OCI-LY7 (cell line): ENCODE measurements at regions not wholly inside any gene's neighbourhood (a gene's known extent, or its start where the extent isn't known, plus 50 kb on each side); places are given as distances from the start of the nearest gene placed in this dataset.

ENCODE experiments used
- EZH2phosphoT487 ChIP-seq: fragments of 200-600 bp; sonication (generic); IDR thresholded peaks from 2 replicates; pipeline ENCODE4 v1.6.1; 2018; ENCODE audit warnings: low read depth, borderline replicate concordance, mild to moderate bottlenecking, mixed run types, antibody characterized with exemption, low read length, moderate library complexity, mixed read lengths
- TF ChIP-seq, protein P1 (sequence below): fragments of 200-600 bp; sonication (generic); conservative IDR thresholded peaks from 2 replicates; pipeline ENCODE4 v1.5.1; 2014; ENCODE audit warnings: mild to moderate bottlenecking, antibody characterized with exemption, low read length, moderate library complexity, mixed read lengths

DNA sequence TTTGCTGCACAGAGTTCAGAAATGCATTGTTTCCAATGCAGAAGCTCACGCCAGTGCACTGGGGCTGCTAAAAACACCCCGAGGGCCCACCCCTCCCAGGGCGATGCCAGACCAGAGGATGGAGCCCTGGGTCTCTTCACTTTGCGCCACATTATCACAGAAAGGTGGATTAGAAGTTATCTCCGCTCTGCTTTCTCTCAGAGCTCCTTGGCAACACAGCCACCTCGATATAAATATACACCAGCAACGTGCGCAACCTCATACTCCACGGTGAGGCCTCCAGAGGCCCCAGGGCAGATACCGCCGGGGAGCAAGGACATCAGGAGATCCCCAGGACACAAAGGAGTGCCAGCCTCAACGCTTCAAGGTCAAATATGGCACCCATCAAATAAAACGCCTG, 121.0 kb upstream of the TBX20 start:
- TF ChIP-seq, protein P1, sequence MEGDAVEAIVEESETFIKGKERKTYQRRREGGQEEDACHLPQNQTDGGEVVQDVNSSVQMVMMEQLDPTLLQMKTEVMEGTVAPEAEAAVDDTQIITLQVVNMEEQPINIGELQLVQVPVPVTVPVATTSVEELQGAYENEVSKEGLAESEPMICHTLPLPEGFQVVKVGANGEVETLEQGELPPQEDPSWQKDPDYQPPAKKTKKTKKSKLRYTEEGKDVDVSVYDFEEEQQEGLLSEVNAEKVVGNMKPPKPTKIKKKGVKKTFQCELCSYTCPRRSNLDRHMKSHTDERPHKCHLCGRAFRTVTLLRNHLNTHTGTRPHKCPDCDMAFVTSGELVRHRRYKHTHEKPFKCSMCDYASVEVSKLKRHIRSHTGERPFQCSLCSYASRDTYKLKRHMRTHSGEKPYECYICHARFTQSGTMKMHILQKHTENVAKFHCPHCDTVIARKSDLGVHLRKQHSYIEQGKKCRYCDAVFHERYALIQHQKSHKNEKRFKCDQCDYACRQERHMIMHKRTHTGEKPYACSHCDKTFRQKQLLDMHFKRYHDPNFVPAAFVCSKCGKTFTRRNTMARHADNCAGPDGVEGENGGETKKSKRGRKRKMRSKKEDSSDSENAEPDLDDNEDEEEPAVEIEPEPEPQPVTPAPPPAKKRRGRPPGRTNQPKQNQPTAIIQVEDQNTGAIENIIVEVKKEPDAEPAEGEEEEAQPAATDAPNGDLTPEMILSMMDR: no peak
- TF ChIP-seq EZH2phosphoT487: no peak
